SK-N-MC (cell line): ENCODE measurements at regions not wholly inside any gene's neighbourhood (a gene's known extent, or its start where the extent isn't known, plus 50 kb on each side); places are given as distances from the start of the nearest gene placed in this dataset.

Experiments
- EZH2 ChIP-seq: fragments of 200-600 bp; sonication (generic); IDR thresholded peaks from one replicate; pipeline ENCODE4 v1.6.1; 2017; ENCODE audit warnings: antibody characterized with exemption
- POLR2AphosphoS5 ChIP-seq: IDR thresholded peaks from 2 replicates; pipeline ENCODE4 v1.6.1; 2012; ENCODE audit warnings: mild to moderate bottlenecking, low read depth, low read length, borderline replicate concordance

GRCh38 chr7:156080596-156080995 lies 268.3 kb upstream of the SHH start:
- TF ChIP-seq EZH2 (no peak), POLR2AphosphoS5 (no peak)
